ENCODE measurements at regions not wholly inside any gene's neighbourhood (a gene's known extent, or its start where the extent isn't known, plus 50 kb on each side); places are given as distances from the start of the nearest gene placed in this dataset.

- no peak for DNase-seq (ENCODE audit: low spot score)
Measured at GRCh38 chr2:16137080-16137755, 196.9 kb downstream of the MYCN start.

GRCh38 chr2:16136461-16137035 lies 196.2 kb downstream of the MYCN start:
- DNase-seq (ENCODE audit: low spot score) = no peak

- DNase-seq (ENCODE audit: low spot score) = no peak
Measured at GRCh38 chr2:16135913-16136310, 195.6 kb downstream of the MYCN start.

- no peak for DNase-seq (ENCODE audit: low spot score)
Measured at GRCh38 chr2:16135196-16135912, 195.0 kb downstream of the MYCN start.

GRCh38 chr2:16134436-16135165 lies 194.3 kb downstream of the MYCN start:
- DNase-seq (ENCODE audit: low spot score) = no peak

GRCh38 chr2:16130906-16131400 lies 190.6 kb downstream of the MYCN start:
- DNase-seq (ENCODE audit: low spot score) = no peak

GRCh38 chr2:16130541-16130880 lies 190.2 kb downstream of the MYCN start:
- no peak for DNase-seq (ENCODE audit: low spot score)

- DNase-seq (ENCODE audit: low spot score) = no peak
Measured at GRCh38 chr2:16129716-16130540, 189.6 kb downstream of the MYCN start.

- DNase-seq (ENCODE audit: low spot score) = no peak
Measured at GRCh38 chr2:16128746-16129610, 188.6 kb downstream of the MYCN start.

GRCh38 chr2:16127958-16128357 lies 187.6 kb downstream of the MYCN start:
- no peak for DNase-seq (ENCODE audit: low spot score)

GRCh38 chr2:16127276-16127940 lies 187.1 kb downstream of the MYCN start:
- DNase-seq (ENCODE audit: low spot score) = no peak

GRCh38 chr2:16126517-16127275 lies 186.3 kb downstream of the MYCN start:
- DNase-seq (ENCODE audit: low spot score) = no peak

- DNase-seq (ENCODE audit: low spot score) = no peak
Measured at GRCh38 chr2:16125614-16126516, 185.5 kb downstream of the MYCN start.

GRCh38 chr2:16124881-16125613 lies 184.7 kb downstream of the MYCN start:
- no peak for DNase-seq (ENCODE audit: low spot score)

GRCh38 chr2:16123856-16124780 lies 183.8 kb downstream of the MYCN start:
- DNase-seq (ENCODE audit: low spot score) = no peak

- DNase-seq (ENCODE audit: low spot score) = no peak
Measured at GRCh38 chr2:16123421-16123820, 183.1 kb downstream of the MYCN start.

GRCh38 chr2:16122556-16122955 lies 182.2 kb downstream of the MYCN start:
- no peak for DNase-seq (ENCODE audit: low spot score)
